G401.6 (cell line): ENCODE measurements at regions not wholly inside any gene's neighbourhood (a gene's known extent, or its start where the extent isn't known, plus 50 kb on each side); places are given as distances from the start of the nearest gene placed in this dataset.
"Not testable (repeated sequence)": the region's sequence is repeated elsewhere in the genome, so short reads cannot be mapped to it uniquely, and the experiment has no call there.

Experiments used
- FAIRE-seq: peaks from 2 replicates; lab custom pipeline; 2012; peaks lifted over from hg19 to GRCh38; lab: Jason Lieb, UNC

DNA sequence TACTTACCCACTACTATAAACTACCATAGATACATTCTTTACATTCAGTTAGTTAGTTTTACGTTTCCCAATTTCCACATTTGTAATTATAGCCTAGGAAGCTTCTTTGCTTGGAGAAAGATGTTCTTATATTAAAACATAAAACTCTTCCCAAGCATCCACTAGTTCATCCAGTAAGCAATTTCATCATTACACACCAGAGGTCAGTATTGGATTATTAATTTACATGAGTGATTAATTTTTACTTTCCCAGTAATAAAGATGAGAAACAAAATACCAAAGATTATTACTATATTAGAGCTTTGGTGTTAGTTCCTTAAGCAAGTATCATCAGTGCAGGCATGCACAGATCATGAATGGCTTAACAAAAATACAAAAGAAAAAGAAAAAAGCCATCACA is 518.4 kb downstream of the TUBA3C start:
- not testable (repeated sequence) for FAIRE-seq

DNA sequence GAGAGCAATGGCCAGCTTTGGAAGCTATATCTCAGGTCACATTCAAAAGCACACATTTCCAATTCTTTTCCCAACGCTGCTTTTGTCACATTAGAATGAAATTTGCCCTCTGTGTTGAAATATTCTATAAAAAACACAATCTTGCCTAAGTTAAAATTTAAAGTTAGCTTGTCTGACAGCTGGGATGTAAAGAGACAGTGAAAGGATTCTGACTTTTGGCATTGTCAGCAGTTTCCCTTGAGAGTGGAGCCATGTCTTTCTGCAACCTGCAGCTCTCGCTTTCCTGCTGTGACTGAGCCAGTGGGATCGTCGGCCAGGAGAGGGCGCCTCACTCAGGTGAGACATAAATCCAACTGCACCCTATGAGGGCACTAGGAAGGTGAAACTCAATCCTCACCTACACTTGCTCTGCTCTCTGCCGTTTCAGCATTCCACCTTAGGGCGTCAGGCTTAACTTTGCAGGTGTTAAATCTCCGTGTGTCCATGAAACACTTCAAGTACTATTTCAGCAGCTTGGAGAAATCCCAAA is 537.9 kb downstream of the TUBA3C start:
- not testable (repeated sequence) for FAIRE-seq

DNA sequence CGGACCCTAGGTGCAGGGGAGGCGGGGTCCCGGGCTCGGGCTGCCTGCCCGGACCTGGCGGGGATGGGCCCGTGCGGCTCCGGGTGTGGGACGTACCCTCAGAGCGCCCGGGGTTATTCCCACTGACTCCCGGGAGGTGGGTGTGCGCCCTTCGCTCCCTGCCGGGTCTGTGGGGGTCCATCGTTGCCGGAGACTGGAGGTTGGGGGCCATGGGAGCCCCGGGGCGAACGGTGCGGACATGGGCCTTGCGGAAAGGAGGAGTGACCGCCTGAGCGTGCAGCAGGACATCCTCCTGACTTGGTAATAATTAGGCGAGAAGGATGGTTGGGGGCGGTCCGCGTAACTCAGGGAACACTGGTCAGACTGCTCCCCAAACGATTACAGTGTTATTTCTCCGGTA is 552.7 kb downstream of the TUBA3C start:
- not testable (repeated sequence) for FAIRE-seq

DNA sequence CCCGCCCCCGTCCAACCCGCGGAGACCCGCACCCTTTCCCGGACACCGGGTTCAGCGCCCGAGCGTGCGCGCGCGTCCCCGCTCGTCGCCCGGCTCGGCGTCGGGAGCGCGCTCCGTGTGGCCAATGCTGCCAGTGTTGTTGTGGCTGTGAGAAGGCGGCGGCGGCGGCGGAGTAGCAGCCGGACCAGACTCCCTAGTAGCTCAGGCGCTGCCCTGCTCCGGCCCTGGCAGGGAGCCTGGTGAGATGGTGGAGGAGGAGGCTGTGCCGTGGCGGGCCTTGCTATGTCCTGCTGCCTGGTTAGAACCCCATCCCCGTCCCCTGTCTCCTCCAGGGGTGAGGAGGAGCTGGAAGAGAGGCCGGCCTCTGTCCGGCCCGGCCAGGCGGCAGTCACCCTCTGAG is 553.2 kb downstream of the TUBA3C start:
- no peak for FAIRE-seq

DNA sequence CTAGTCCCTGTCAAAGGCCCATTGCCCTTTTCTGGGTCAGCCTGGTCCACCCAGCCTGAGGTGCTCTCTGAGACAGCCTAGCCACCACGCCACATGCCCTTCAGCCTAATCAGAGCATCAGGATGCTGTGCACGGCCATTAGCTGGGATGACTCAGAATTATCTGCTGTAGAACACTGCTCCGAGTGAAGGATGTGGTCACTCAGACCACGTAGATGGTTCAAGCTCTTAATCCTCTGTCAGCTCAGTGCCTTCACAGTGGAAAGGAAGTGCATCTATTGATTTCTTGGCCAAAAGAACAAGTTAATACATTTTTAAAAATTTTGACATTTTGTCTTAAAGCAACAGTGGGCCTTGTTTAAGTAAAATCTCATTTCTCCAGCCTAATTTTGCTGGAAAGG is 557.6 kb downstream of the TUBA3C start:
- not testable (repeated sequence) for FAIRE-seq

DNA sequence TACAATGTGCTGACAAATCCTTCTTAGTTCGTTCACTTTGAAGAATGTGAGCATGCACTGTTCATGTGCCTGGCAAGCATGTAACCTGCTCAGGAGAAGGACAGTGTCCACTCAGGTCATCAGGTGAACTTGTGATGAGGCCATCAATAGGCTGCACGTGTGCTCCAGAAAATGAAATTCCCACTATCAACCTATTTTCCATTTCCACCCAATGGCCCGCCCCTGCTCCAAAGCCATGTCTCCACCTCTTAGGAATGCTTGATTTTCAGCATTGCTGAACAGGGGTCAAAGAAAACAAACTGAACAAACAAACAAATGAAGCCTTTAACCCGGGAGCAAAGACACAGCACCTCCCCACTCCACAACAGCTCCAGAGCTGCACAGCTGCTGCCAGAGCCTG is 563.2 kb downstream of the TUBA3C start:
- FAIRE-seq, result not testable (repeated sequence)

DNA sequence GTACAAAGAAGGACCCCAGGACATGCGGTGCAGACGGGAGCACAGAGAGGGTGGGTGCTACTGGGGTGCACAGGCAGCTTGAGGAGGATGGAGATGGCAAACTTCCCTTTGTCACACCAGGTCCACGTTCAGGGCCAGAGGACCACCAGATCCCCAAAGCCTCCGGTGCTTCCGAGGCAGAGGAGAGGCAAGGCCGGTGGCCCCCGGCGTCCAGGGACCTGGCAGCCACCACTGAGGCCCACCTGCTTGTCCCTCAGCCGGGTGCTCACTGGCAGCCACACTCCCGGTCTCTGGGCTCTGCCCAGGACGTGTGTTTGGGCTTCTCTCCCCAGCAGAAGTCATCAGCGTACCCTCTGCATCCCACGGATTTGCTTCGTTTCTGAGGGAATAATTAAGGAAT is 571.1 kb downstream of the TUBA3C start:
- FAIRE-seq, result not testable (repeated sequence)

DNA sequence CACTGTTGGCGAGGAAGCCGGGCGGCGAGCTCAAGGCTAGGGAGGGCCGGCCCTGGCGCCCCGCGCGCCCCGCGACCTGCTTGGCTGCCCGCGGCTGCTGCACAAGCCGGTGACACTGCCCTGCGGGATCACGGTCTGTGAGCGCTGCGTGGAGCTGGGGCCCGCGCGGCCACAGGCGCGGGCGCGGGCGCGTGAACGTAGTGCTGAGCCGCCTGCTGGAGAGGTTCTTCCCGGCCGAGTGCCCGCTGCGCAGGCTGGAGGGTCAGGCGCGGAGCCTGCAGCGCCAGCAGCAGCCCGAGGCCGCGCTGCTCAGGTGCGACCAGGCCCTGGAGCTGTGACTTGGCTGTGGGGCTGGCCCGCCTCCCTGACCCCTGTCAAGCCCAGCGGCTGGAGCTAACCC is 572.3 kb downstream of the TUBA3C start:
- FAIRE-seq, result not testable (repeated sequence)

DNA sequence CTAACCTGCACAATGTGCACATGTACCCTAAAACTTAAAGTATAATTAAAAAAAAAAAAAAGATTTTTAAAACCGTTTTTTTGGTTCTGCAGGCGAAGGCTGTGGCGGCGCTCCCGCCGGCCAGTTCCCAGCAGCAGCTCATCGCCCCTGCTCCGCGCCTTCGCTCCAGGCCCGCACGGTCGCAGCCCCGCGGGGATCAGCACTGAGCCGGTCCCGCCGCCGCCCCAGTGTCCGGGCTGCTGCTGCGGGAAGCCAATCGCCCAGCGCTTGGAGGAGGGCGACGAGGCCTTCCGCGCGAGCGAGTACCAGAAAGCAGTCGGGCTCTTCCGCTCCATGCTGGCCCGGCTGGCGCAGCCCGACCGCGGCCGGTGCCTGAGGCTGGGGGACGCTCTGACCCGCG is 572.8 kb downstream of the TUBA3C start:
- not testable (repeated sequence) for FAIRE-seq

DNA sequence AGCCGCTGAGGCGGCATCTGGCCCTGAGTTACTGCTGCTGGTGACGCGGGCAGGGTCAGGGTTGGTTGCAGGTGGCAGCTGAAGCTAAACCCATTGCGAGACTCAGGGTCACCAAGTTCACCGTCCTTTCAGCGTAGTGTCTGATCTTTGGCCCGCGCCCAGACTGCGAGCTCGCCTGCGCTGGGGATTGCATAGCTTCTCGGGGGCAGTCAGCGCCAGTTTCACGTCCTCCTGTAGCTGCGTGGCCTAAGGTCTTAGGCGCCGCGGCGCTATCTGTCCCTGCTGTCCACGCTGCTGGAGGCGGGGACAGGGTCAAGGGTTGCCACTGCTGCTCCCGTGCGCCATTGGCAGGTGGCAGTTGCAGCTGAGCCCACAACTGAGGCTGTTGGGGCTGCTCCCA is 581.3 kb downstream of the TUBA3C start:
- not testable (repeated sequence) for FAIRE-seq

DNA sequence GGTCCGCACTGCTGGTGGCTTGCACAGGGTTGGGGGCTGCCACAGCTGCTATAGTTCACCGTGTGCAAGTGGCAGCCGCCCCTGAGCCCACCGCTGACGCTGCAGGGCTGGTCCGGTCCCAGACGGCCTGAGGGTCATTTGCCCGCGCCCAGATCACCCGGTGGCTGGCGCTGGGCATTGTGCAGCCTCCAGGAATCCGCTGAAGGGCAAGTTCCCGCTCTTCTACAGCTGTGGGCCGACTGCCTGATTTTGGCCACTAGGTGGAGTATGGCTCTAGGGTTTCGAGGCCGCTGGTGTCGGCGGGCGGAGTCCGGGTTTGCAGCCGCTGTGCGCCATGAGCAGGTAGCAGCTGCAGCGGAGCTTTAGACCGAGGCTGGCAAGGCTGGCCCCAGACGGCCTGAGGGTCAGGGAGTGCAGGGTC is 581.8 kb downstream of the TUBA3C start:
- FAIRE-seq, result not testable (repeated sequence)

DNA sequence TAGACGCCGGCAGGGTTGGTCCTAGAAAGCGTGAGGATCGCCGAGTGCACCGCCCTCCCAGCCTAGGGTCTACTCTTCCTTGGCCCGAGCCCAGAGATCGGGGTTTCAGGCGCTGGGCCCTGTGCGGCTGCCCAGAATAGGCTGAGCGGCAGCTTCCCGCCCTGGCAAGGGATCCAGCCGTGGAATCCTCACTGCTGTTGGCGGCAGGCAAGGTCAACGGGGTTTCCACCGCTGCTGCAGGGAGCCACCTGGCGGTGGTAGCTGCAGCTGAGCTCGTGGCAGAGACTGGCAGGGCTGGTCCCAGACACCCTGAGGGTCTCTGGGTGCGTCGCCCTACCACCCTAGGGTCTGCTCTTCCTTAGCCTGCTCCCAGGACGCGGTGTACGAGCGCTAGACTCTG is 583.1 kb downstream of the TUBA3C start:
- not testable (repeated sequence) for FAIRE-seq

DNA sequence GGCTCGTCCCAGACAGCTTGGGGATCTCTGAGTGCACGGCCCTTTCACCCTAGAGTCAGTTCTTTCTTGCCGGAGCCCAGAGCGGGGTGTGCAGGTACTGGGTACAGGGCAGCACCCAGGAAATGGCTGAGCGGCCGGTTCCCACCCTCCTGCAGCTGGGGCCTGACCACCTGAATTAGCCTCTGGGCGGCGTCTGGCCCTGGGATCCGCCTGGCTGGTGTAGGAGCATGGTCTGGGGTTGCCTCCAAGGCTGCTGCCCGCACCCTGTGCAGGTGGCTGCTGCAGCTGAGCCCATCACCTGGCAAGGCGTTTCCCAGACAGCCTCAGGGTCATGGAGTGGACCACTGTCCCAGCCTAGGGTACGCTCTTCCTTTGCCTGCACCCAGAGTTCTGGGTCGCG is 583.7 kb downstream of the TUBA3C start:
- not testable (repeated sequence) for FAIRE-seq

DNA sequence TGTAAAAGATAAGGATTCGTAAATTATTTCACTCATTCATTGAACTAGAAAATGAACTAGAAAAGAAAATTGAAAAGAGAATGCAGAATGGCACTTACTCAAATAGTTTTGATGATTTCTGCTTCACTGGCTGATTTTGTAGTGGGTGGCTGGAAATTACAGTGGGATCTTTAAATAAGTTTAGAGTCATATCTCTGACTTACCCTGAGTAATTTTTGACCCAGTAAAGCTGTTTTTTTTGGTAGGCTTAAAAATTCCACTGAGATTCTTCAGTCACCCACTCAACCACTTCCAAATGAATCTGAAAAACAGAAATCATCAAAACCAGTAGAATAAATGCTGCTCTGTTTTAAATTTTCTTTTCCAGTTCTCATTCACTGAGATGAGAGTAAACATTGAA is 604.5 kb downstream of the TUBA3C start:
- not testable (repeated sequence) for FAIRE-seq

DNA sequence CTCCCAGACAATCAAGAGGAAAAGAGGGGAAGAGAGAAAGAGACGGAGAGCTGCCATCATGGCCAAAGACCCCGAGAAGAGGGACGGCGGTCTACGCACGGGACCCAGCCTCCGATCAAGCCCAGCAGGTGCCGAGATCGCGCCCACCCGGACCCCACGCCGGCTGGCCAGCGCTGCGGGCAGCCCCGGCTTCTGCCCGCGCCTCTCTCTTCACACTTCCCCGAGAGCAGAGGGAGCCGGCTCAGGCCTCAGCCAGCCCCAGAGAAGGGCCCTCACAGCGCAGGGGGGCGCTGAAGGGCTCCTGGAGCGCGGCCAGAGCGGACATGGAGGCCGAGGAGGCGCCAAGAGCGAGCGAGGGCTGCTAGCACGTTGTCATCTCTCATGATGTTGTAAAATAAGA is 613.7 kb downstream of the TUBA3C start:
- not testable (repeated sequence) for FAIRE-seq
